NCI-H69 (cell line): ENCODE measurements at regions not wholly inside any gene's neighbourhood (a gene's known extent, or its start where the extent isn't known, plus 50 kb on each side); places are given as distances from the start of the nearest gene placed in this dataset.
"Not testable (repeated sequence)": the region's sequence is repeated elsewhere in the genome, so short reads cannot be mapped to it uniquely, and the experiment has no call there.

Experiments
- DNase-seq: peaks from one replicate; lab custom pipeline; 2025; lab: John Stamatoyannopoulos, UW

- peak; percentile 31 for DNase-seq
These were observed 76.0 kb downstream of the CHD9NB start for GRCh38 chr16:52976539-52977167.

- no peak for DNase-seq
These were observed 85.0 kb downstream of the CHD9NB start for GRCh38 chr16:52967744-52968143.

GRCh38 chr16:52964290-52964689 lies 88.4 kb downstream of the CHD9NB start:
- no peak for DNase-seq

GRCh38 chr16:52963855-52964242 lies 88.8 kb downstream of the CHD9NB start:
- no peak for DNase-seq

- no peak for DNase-seq
These were observed 89.4 kb downstream of the CHD9NB start for GRCh38 chr16:52963212-52963854.

- DNase-seq: no peak
These were observed 93.7 kb downstream of the CHD9NB start for GRCh38 chr16:52958951-52959350.

- DNase-seq: no peak
These were observed 95.5 kb downstream of the CHD9NB start for GRCh38 chr16:52957199-52957598.

- DNase-seq: no peak
These were observed 96.7 kb downstream of the CHD9NB start for GRCh38 chr16:52956044-52956443.

- DNase-seq: no peak
These were observed 99.5 kb downstream of the CHD9NB start for GRCh38 chr16:52953215-52953614.

GRCh38 chr16:52948946-52949345 lies 103.8 kb downstream of the CHD9NB start:
- DNase-seq: no peak

- no peak for DNase-seq
These were observed 120.4 kb downstream of the CHD9NB start for GRCh38 chr16:52932321-52932720.

GRCh38 chr16:52929478-52930400 lies 123.0 kb downstream of the CHD9NB start:
- DNase-seq: peak; percentile 15

- no peak for DNase-seq
These were observed 123.7 kb downstream of the CHD9NB start for GRCh38 chr16:52928955-52929354.

- DNase-seq: no peak
These were observed 127.6 kb downstream of the CHD9NB start for GRCh38 chr16:52925143-52925542.

- DNase-seq: no peak
These were observed 128.5 kb downstream of the CHD9NB start for GRCh38 chr16:52924162-52924561.

GRCh38 chr16:52921104-52921503 lies 131.6 kb downstream of the CHD9NB start:
- no peak for DNase-seq

- no peak for DNase-seq
These were observed 132.4 kb downstream of the CHD9NB start for GRCh38 chr16:52920331-52920730.

GRCh38 chr16:52914428-52914827 lies 138.3 kb downstream of the CHD9NB start:
- peak; percentile 6 for DNase-seq

- peak; percentile 68 for DNase-seq
These were observed 140.0 kb downstream of the CHD9NB start for GRCh38 chr16:52912565-52913173.

- not testable (repeated sequence) for DNase-seq
These were observed 144.6 kb downstream of the CHD9NB start for GRCh38 chr16:52908057-52908456.

- DNase-seq: no peak
These were observed 146.4 kb downstream of the CHD9NB start for GRCh38 chr16:52906281-52906680.

- no peak for DNase-seq
These were observed 156.1 kb downstream of the CHD9NB start for GRCh38 chr16:52896478-52897164.
